ENCODE measurements at regions not wholly inside any gene's neighbourhood (a gene's known extent, or its start where the extent isn't known, plus 50 kb on each side); places are given as distances from the start of the nearest gene placed in this dataset.

- no peak overlapping the region for H3K4me2 ChIP-seq (ENCODE audit: insufficient read depth, low read length)
- ChIA-PET CTCF (ENCODE audit: low intra/inter-chr PET ratio) (no interaction called here), POLR2A (no interaction called here)
- no TSS peak for BruUV-seq (replicated peaks)
- H3K79me2 ChIP-seq (ENCODE audit: control insufficient read depth, insufficient read depth, low read length) = no peaks in the 10 kb centered on the region
- no peak overlapping the region for H2AFZ ChIP-seq (ENCODE audit: low read depth, low read length)
- ATAC-seq (no peak), FAIRE-seq (no peak), DNase-seq (ENCODE audit: extremely low read depth in 1 of 4, low spot score in 3 of 4) (no peak)
- no peaks in the 10 kb centered on the region for H3K36me3 ChIP-seq (ENCODE audit: control insufficient read depth, insufficient read depth, low read length)
- no peak overlapping the region for H3K9ac ChIP-seq (ENCODE audit: insufficient read depth in 1 of 2, low read depth in 2 of 2, low read length in 2 of 2)
- no peaks in the 10 kb centered on the region for H4K20me1 ChIP-seq (replicated peaks; ENCODE audit: control insufficient read depth, insufficient read depth, low read length)
- peaks cover 0 to 4% of the 10 kb centered on the region in 2 experiments; a peak in 1 of 5 replicates for H3K27me3 ChIP-seq (ENCODE audit: control insufficient read depth in 2 of 2, insufficient read depth in 2 of 2, low read length in 2 of 2)
- no peaks in the 10 kb centered on the region for H3K4me1 ChIP-seq (replicated peaks in 1 of 2; ENCODE audit: control insufficient read depth in 2 of 2, insufficient read depth in 2 of 2, low read length in 2 of 2)
- intact Hi-C loops (cut with micrococcal nuclease) (no loop called here), in situ Hi-C loops (cut with MboI) (no loop called here)
- H3K4me3 ChIP-seq = no peak overlapping the region
- H3K9me1 ChIP-seq (ENCODE audit: control insufficient read depth, insufficient read depth, low read length) = no peaks in the 10 kb centered on the region
- H3K27ac ChIP-seq (ENCODE audit: extremely low read depth, low read depth, low read length) = no peak overlapping the region
- no peaks in the 10 kb centered on the region for H3K9me3 ChIP-seq (replicated peaks; ENCODE audit: control insufficient read depth, insufficient read depth, low read depth, low read length)
- WGBS (ENCODE audit: insufficient coverage, low coverage, missing lambda C conversion rate) = 0% methylated on average over 2 of the region's 2 CpGs
- TF ChIP-seq EGR1 (conservative IDR thresholded peaks at IDR 0.05) = peak; percentile 27; the same call in 1 of the 2 replicates
- TF ChIP-seq KAT8 (IDR thresholded peaks at IDR 0.05; ENCODE audit: low read depth) = no peak
- no peak for TF ChIP-seq ILF3 (IDR thresholded peaks at IDR 0.05; ENCODE audit: borderline replicate concordance)
- TF ChIP-seq KDM1A (IDR thresholded peaks at IDR 0.05) = no peak
Observed at GRCh38 chr7:91379236-91379635, 115.0 kb downstream of the FZD1 start.

GRCh38 chr7:91379991-91380390 lies 115.8 kb downstream of the FZD1 start:
- 0% methylated on average over 2 of the region's 2 CpGs for WGBS (ENCODE audit: insufficient coverage, low coverage, missing lambda C conversion rate)
- DNase-seq (ENCODE audit: extremely low read depth in 1 of 4, low spot score in 3 of 4) (no peak), FAIRE-seq (no peak), ATAC-seq (no peak)
- CTCF ChIA-PET (ENCODE audit: low intra/inter-chr PET ratio) = no interaction called here
- intact Hi-C loops (cut with micrococcal nuclease) (no loop called here), in situ Hi-C loops (cut with MboI) (no loop called here)
- Histone ChIP-seq H4K20me1 (replicated peaks; ENCODE audit: control insufficient read depth, insufficient read depth, low read length) (no peaks in the 10 kb centered on the region), H3K4me3 (no peak overlapping the region), H3K4me2 (ENCODE audit: insufficient read depth, low read length) (no peak overlapping the region), H3K27me3 (ENCODE audit: control insufficient read depth in 2 of 2, insufficient read depth in 2 of 2, low read length in 2 of 2) (peaks cover 0 to 4% of the 10 kb centered on the region in 2 experiments; a peak in 1 of 5 replicates), H3K36me3 (ENCODE audit: control insufficient read depth, insufficient read depth, low read length) (no peaks in the 10 kb centered on the region), H3K4me1 (replicated peaks in 1 of 2; ENCODE audit: control insufficient read depth in 2 of 2, insufficient read depth in 2 of 2, low read length in 2 of 2) (no peaks in the 10 kb centered on the region), H2AFZ (ENCODE audit: low read depth, low read length) (no peak overlapping the region), H3K79me2 (ENCODE audit: control insufficient read depth, insufficient read depth, low read length) (no peaks in the 10 kb centered on the region), H3K9ac (ENCODE audit: insufficient read depth in 1 of 2, low read depth in 2 of 2, low read length in 2 of 2) (no peak overlapping the region), H3K27ac (ENCODE audit: extremely low read depth, low read depth, low read length) (no peak overlapping the region), H3K9me1 (ENCODE audit: control insufficient read depth, insufficient read depth, low read length) (no peaks in the 10 kb centered on the region), H3K9me3 (replicated peaks; ENCODE audit: control insufficient read depth, insufficient read depth, low read depth, low read length) (no peaks in the 10 kb centered on the region)
- no peak for TF ChIP-seq POLR2G (IDR thresholded peaks at IDR 0.05; ENCODE audit: low read depth, low read length)
- POLR2A ChIA-PET = no interaction called here
- no TSS peak for BruUV-seq (replicated peaks)
